ENCODE measurements at regions not wholly inside any gene's neighbourhood (a gene's known extent, or its start where the extent isn't known, plus 50 kb on each side); places are given as distances from the start of the nearest gene placed in this dataset.
A peak's percentile ranks its signal among the peaks of the same experiment; 100 is the strongest.

GRCh38 chr3:117405359-117405758 lies 695.8 kb downstream of the TUSC7 start:
- DNase-seq, result no peak

- no peak for DNase-seq
Measured at GRCh38 chr3:117407317-117407716, 697.7 kb downstream of the TUSC7 start.

GRCh38 chr3:117408811-117409210 lies 699.2 kb downstream of the TUSC7 start:
- DNase-seq, result no peak

- DNase-seq, result no peak
Measured at GRCh38 chr3:117409256-117409655, 699.7 kb downstream of the TUSC7 start.

DNA sequence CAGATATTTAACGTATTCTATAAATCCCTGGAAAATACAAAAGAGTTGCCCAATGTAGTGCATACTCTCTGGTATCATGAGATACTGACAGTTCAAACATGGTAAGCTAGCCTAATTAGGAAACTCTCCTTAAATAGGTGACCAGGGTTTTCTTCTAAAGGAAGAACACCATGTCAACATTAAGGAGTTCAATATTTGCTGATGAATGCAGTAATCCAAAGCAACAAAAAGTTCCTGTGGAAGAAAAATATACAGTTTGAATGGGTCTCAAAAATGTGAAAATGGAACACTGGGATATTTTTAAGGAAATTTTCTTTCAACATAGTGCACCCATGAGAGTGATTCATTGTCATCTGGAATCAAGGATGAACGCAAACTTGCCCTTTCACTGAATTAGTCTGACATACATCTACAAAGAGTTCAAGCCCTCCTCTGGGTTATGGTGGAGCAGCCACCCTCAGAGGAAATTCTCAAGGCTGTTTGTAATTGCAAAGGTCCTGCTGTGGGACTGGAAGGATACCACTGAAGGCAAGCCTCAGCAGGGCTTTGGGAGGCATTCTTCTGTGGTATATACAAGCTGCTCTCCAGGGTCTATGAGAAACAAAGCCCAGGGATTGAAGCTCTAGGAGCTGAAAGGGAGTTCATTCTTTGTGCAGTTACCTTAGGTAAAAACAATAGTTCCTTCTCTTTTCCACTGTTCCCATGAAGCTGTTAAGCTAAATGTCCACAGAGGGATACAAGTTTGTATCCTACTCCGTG lies 700.3 kb downstream of the TUSC7 start:
- DNase-seq, result no peak

DNA sequence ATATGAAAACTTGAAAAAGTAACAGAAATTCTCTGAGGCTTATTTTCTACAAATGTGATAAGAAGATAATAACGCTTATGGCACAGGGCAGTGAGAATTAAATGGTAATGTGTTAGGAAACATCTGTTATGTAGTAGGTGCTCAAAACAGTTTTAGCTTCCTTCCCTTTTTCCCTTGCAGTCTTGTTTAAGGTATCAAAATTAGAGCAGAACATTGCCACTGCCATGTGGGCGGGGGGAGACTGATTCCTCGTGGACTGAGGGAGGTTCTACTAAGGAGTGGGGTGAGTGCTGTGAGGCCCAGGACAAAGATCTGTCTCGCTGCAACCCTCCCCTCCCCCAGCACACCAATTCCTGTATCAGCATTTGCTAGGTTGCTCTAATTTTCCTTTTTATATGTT lies 702.4 kb downstream of the TUSC7 start:
- DNase-seq, result no peak

- DNase-seq, result no peak
Measured at GRCh38 chr3:117417411-117417810, 707.8 kb downstream of the TUSC7 start.

DNA sequence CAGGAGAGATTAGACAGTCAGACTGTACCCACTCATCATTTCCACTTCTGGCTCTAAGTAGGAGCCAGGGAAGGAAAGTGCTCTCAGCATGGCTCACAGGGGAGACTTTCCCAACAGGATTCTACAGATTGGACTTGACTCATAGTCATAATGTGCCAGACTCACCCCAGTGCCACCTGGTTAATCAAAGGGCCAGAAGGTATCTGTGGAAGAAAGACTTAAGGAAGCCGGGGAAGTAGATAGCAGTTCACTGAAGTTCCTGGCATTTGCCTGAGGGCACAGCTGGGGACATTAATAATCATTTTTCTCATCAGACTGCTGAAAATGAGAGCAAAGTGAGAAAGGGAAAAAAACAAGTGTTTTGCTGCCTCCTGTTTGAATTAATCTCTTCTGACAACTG lies 717.5 kb downstream of the TUSC7 start:
- DNase-seq, result no peak

- no peak for DNase-seq
Measured at GRCh38 chr3:117433427-117433826, 723.8 kb downstream of the TUSC7 start.

GRCh38 chr3:117434661-117435412 lies 725.3 kb downstream of the TUSC7 start:
- DNase-seq, result no peak

DNA sequence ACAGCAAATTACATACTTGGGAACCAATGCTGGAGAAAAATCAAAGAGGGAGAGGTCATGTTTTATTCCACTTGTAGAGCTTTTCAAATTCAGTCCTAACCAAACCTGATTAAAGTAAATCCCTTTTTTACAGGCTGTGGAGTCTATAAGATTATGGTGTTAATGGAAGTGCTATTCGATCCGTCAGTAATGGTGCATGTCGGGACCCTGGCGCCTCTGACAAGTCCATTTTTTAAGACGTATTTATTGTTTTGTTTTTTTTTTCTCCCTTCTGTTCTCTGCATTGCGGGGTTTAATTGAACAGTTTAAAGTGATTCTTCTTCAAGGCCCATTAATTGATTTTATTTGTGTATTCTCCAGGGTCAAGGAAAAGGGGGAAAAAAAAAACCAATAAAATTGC lies 725.9 kb downstream of the TUSC7 start:
- DNase-seq, result no peak

DNA sequence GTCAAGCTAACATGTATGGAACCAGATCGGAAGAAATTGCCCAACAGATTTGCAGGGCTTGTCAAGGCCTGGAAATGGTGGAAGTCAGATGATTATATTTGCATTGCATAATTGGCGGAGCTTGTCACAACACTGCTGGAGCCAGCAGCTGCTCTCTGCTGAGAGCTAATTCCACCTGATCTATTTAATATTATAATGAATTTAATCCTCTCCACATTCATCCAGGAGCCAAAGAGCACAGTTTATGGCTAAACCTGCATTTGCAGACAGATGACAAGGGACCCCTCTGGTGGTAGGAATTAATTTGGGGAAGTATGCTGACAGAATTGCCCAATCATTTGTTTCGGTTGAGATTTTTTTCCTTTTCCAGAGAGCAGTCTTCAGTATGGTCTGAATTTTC lies 730.2 kb downstream of the TUSC7 start:
- peak; percentile 28 for DNase-seq

DNA sequence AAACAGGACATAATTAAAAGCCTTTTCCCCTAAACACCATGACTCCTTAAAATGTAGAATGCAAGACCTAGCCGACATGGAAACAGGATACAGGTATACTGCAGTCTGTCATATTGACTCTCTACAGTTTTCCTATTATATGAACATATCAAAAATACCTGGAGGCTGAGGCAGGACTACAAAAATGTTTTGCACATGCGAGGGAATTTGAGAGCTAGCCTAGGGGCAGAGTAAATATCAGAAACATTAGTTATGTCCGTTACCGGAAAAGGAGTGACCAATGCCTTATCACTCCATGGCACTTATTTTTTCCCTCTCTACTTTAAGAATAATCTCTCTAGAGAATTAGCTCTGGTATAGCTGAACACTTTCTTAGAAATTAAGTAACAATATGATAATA lies 732.3 kb downstream of the TUSC7 start:
- DNase-seq, result no peak

DNA sequence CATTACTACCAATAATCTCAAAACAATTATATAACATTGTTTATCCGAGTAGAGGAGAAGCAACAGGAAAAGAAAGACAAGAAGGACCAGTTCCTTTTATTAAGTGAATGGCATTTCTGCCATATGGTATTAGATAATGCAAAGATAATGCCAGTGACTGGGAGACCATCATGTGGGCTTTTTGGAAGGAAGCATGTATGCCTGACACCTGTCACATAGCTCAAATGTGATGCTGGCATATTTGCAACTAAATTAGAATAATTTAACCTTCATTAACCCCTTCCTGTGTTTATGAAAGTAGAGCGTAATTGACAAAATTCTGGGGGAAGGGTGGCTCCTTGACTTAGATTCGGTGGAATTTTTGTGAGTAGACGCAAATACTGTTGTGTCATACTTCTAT lies 733.0 kb downstream of the TUSC7 start:
- no peak for DNase-seq

DNA sequence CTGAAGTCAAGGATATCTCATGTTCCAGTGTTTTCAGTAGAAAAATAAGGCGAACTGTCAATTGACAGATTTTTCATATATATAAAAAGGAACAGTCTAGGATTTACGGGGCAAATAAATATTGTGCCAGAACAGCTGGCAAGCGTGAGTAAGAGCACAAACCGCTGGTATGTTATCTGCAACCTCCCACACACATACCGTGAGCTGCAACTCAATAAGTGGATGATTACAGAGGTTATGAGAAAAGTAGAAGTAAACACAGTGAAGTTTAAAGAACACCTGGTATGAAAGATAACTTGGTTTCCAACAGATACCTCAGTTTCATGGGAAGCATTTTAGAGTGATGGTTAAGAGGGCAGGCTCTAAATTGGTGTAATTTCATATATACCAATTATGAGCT lies 733.4 kb downstream of the TUSC7 start:
- no peak for DNase-seq

- no peak for DNase-seq
Measured at GRCh38 chr3:117444175-117444574, 734.6 kb downstream of the TUSC7 start.

- DNase-seq, result no peak
Measured at GRCh38 chr3:117447419-117447818, 737.8 kb downstream of the TUSC7 start.

- DNase-seq, result no peak
Measured at GRCh38 chr3:117450026-117450425, 740.4 kb downstream of the TUSC7 start.

- peak; percentile 2 for DNase-seq
Measured at GRCh38 chr3:117454254-117454653, 744.7 kb downstream of the TUSC7 start.

DNA sequence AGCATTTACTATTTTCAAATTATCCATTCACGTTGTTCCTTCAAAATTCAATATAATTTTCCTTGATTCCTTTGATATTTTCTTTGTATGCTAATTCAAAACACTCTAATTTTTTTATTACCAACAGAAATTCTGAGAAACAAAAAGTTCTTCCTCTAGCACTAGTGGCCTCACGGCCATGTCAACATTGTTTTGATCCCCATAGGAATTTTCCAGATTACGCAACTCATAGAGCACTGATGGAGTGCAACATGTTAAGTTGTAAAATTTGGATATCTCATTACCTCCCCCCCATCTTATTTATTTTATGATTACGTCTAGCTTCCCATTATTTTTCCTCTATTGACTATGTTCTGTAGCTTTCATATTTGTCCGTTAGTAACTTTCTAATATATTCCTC lies 745.3 kb downstream of the TUSC7 start:
- DNase-seq, result no peak

DNA sequence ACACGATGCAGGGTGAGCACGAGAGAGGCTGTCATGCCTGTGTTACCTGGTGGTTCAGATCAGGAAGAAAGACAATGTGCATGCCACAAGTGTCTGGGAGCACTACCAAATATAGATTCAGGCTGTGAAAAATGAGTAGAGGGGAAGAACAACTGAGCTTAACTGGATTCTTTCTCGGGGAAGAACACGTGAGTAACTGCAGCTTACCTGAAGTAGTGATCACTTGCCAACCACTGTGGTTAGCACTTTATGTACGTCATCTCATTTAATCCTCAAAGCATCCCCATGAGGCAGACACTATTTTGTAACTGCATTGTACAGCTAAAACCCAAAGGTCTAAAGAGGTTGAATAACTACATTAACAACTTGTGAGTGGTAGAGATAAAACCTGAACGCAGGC lies 746.2 kb downstream of the TUSC7 start:
- no peak for DNase-seq

- DNase-seq, result no peak
Measured at GRCh38 chr3:117463276-117464115, 753.9 kb downstream of the TUSC7 start.

DNA sequence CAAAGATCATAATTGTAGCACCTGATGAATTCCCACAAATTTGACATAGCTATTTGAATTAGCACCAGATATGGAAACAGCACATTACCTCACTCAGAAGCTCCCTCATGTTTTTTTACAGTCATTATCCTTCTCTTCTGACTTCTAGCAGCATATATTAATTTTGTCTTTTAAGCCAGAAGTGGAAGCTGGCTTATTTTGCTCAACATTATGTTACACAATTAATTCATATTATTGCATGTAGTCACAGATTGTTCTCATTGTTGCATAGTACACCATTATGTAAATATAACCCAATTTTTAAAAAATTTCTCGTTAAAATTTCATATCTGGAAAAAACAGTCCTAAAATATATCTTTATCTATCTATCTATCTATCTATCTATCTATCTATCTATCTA lies 762.3 kb downstream of the TUSC7 start:
- DNase-seq, result no peak

Data from tongue (tissue), 1 donor.